Body of pancreas (tissue), 4 donors: ENCODE measurements at regions not wholly inside any gene's neighbourhood (a gene's known extent, or its start where the extent isn't known, plus 50 kb on each side); places are given as distances from the start of the nearest gene placed in this dataset.

Experiments
- ATAC-seq: fragments of 150-250 bp; one replicate; pipeline ENCODE4 v1.9.1; 2016
- DNase-seq, 4 donors: peaks; one replicate each; pipeline ENCODE4 v3.0.0-alpha.2; 2019
- H3K27ac ChIP-seq, 4 donors: fragments of 200-600 bp; sonication (generic); 1 replicate in 3 of 4; 2 replicates in 1 of 4; pipeline versions ENCODE4 v1.5.1 to v1.6.1; 2016 to 2019; ENCODE audit warnings: mild to moderate bottlenecking in 1 of 4, mixed read lengths in 1 of 4, moderate library complexity in 1 of 4
- H3K27me3 ChIP-seq, 2 donors: fragments of 200-600 bp; sonication (generic); one replicate each; pipeline ENCODE4 v1.6.0; 2016; ENCODE audit warnings: mild to moderate bottlenecking in 1 of 2
- H3K36me3 ChIP-seq, 2 donors: fragments of 200-600 bp; sonication (generic); replicated peaks in 1 of 2; 2 replicates each; pipeline ENCODE4 v1.5.1; 2016; ENCODE audit warnings: low read depth in 2 of 2; ENCODE audit not compliant: insufficient read depth in 1 of 2
- H3K4me1 ChIP-seq: fragments of 200-600 bp; sonication (generic); one replicate; pipeline ENCODE4 v1.6.0; 2016
- H3K4me3 ChIP-seq, 2 donors: fragments of 200-600 bp; sonication (generic); 1 replicate in 1 of 2; 2 replicates in 1 of 2; pipeline ENCODE4 v1.5.1; 2016 to 2019
- H3K9me3 ChIP-seq, 3 donors: fragments of 200-600 bp; sonication (generic); 1 replicate in 2 of 3; 2 replicates in 1 of 3; pipeline ENCODE4 v1.5.1; 2016
- CTCF ChIP-seq, 7 experiments: fragments of 450-650 bp in 4 of 7; fragments of 200-600 bp in 3 of 7; sonication (generic) in 3 of 7; IDR thresholded peaks; one replicate each; pipeline ENCODE4 v1.5.1; 2016 to 2019; ENCODE audit warnings: antibody characterized with exemption in 7 of 7
- POLR2A ChIP-seq, 3 donors: fragments of 450-650 bp; IDR thresholded peaks; one replicate each; pipeline ENCODE4 v1.6.1; 2016; ENCODE audit warnings: antibody characterized with exemption in 3 of 3, mild to moderate bottlenecking in 2 of 3
- WGBS, 2 donors: methylation state at CpG; one replicate each; pipeline ENCODE4 v1.1.5; 2017; 5-methylcytosine and 5-hydroxymethylcytosine counted together
- intact Hi-C: fragments of 100-400 bp; cut with DNase I; formaldehyde crosslinking; loops from one replicate; pipeline ENCODE4 v1.15.1; 2023

- Histone ChIP-seq H3K36me3 (no peaks in the 10 kb centered on the region), H3K27ac (peak overlapping the region; percentile 43 to 80 (median 64)), H3K27me3 (no peaks in the 10 kb centered on the region), H3K4me1 (peaks cover 64% of the 10 kb centered on the region), H3K4me3 (no peak overlapping the region), H3K9me3 (no peaks in the 10 kb centered on the region)
- ATAC-seq (peak; percentile 36), DNase-seq (no peak)
- TF ChIP-seq CTCF (IDR thresholded peaks at IDR 0.05): no peak
- no peak for TF ChIP-seq POLR2A (IDR thresholded peaks at IDR 0.05)
- WGBS, 2 donors: 16 to 24% methylated on average over 3 of the region's 3 CpGs
- intact Hi-C loops: no loop called here
These were observed 471.3 kb upstream of the DAB2 start for GRCh38 chr5:39896104-39896503.

GRCh38 chr5:39892708-39893107, 467.9 kb upstream of the DAB2 start:
- WGBS, 2 donors: 4 to 12% methylated on average over 1 of the region's 1 CpG
- intact Hi-C loops: no loop called here
- H3K27ac ChIP-seq: peak overlapping the region in 2 of 4 donors; percentile 11 to 37
- no peak for DNase-seq
- no peak overlapping the region for H3K4me3 ChIP-seq
- H3K9me3 ChIP-seq: no peaks in the 10 kb centered on the region
- no peaks in the 10 kb centered on the region for H3K27me3 ChIP-seq
- H3K36me3 ChIP-seq: no peaks in the 10 kb centered on the region
- H3K4me1 ChIP-seq: peaks cover 47% of the 10 kb centered on the region
- TF ChIP-seq POLR2A (IDR thresholded peaks at IDR 0.05) (no peak), CTCF (IDR thresholded peaks at IDR 0.05) (no peak)
- ATAC-seq: no peak

GRCh38 chr5:39891376-39891775, 466.6 kb upstream of the DAB2 start:
- WGBS, 2 donors: 65 to 67% methylated on average over 2 of the region's 2 CpGs
- ATAC-seq: no peak
- H3K4me3 ChIP-seq: no peak overlapping the region
- TF ChIP-seq CTCF (IDR thresholded peaks at IDR 0.05) (no peak), POLR2A (IDR thresholded peaks at IDR 0.05) (no peak)
- no peaks in the 10 kb centered on the region for H3K36me3 ChIP-seq
- intact Hi-C loops: no loop called here
- no peak overlapping the region for H3K27ac ChIP-seq
- no peaks in the 10 kb centered on the region for H3K9me3 ChIP-seq
- H3K4me1 ChIP-seq: peaks cover 34% of the 10 kb centered on the region
- no peak for DNase-seq
- H3K27me3 ChIP-seq: no peaks in the 10 kb centered on the region

GRCh38 chr5:39880985-39881384, 456.2 kb upstream of the DAB2 start:
- intact Hi-C loops: no loop called here
- ATAC-seq (no peak), DNase-seq (no peak)
- Histone ChIP-seq H3K9me3 (no peaks in the 10 kb centered on the region), H3K27ac (no peak overlapping the region), H3K27me3 (no peaks in the 10 kb centered on the region), H3K36me3 (no peaks in the 10 kb centered on the region), H3K4me1 (no peaks in the 10 kb centered on the region), H3K4me3 (no peak overlapping the region)
- TF ChIP-seq CTCF (IDR thresholded peaks at IDR 0.05): no peak
- TF ChIP-seq POLR2A (IDR thresholded peaks at IDR 0.05): no peak

- Histone ChIP-seq H3K36me3 (no peaks in the 10 kb centered on the region), H3K27me3 (no peaks in the 10 kb centered on the region), H3K4me1 (no peaks in the 10 kb centered on the region), H3K9me3 (no peaks in the 10 kb centered on the region), H3K4me3 (no peak overlapping the region), H3K27ac (no peak overlapping the region)
- intact Hi-C loops: no loop called here
- TF ChIP-seq POLR2A (IDR thresholded peaks at IDR 0.05) (no peak), CTCF (IDR thresholded peaks at IDR 0.05) (no peak)
- WGBS, 2 donors: 91 to 93% methylated on average over 3 of the region's 3 CpGs
- DNase-seq: no peak
- no peak for ATAC-seq
These were observed 452.7 kb upstream of the DAB2 start for GRCh38 chr5:39877479-39877878.
